GM18502 (cell line): ENCODE measurements at regions not wholly inside any gene's neighbourhood (a gene's known extent, or its start where the extent isn't known, plus 50 kb on each side); places are given as distances from the start of the nearest gene placed in this dataset.

Experiments used
- ATAC-seq: cut with Tn5 transposase; IDR thresholded peaks from one replicate; pipeline ENCODE4 v1.9.1; 2021; ENCODE audit warnings: mild to moderate bottlenecking; ENCODE audit not compliant: unreplicated experiment, poor library complexity

- ATAC-seq = no peak
Measured at GRCh38 chr16:79716645-79717332, 116.3 kb upstream of the MAF start.

GRCh38 chr16:79715061-79715460 is 114.5 kb upstream of the MAF start:
- no peak for ATAC-seq

GRCh38 chr16:79714440-79714839 is 113.9 kb upstream of the MAF start:
- ATAC-seq = no peak

- ATAC-seq = no peak
Measured at GRCh38 chr16:79713609-79714309, 113.2 kb upstream of the MAF start.

GRCh38 chr16:79712276-79712675 is 111.7 kb upstream of the MAF start:
- ATAC-seq = no peak

GRCh38 chr16:79707876-79708275 is 107.3 kb upstream of the MAF start:
- no peak for ATAC-seq

- no peak for ATAC-seq
Measured at GRCh38 chr16:79703066-79703465, 102.5 kb upstream of the MAF start.

GRCh38 chr16:79698341-79698753 is 97.8 kb upstream of the MAF start:
- no peak for ATAC-seq

- ATAC-seq = no peak
Measured at GRCh38 chr16:79697562-79698112, 97.1 kb upstream of the MAF start.

- ATAC-seq = no peak
Measured at GRCh38 chr16:79691007-79691406, 90.5 kb upstream of the MAF start.

GRCh38 chr16:79690159-79690558 is 89.6 kb upstream of the MAF start:
- ATAC-seq = no peak

GRCh38 chr16:79687249-79688130 is 87.0 kb upstream of the MAF start:
- ATAC-seq = no peak

GRCh38 chr16:79685871-79686270 is 85.3 kb upstream of the MAF start:
- no peak for ATAC-seq

GRCh38 chr16:79679334-79679733 is 78.8 kb upstream of the MAF start:
- no peak for ATAC-seq

GRCh38 chr16:79677799-79678530 is 77.4 kb upstream of the MAF start:
- no peak for ATAC-seq

GRCh38 chr16:79673635-79674034 is 73.1 kb upstream of the MAF start:
- no peak for ATAC-seq

- ATAC-seq = no peak
Measured at GRCh38 chr16:79672524-79672923, 72.0 kb upstream of the MAF start.

- ATAC-seq = no peak
Measured at GRCh38 chr16:79668502-79668901, 68.0 kb upstream of the MAF start.

- no peak for ATAC-seq
Measured at GRCh38 chr16:79665970-79666369, 65.4 kb upstream of the MAF start.

- ATAC-seq = no peak
Measured at GRCh38 chr16:79664407-79664806, 63.9 kb upstream of the MAF start.
